Esophagus muscularis mucosa (tissue), 4 donors: ENCODE measurements at regions not wholly inside any gene's neighbourhood (a gene's known extent, or its start where the extent isn't known, plus 50 kb on each side); places are given as distances from the start of the nearest gene placed in this dataset.

Source experiments
- DNase-seq: peaks from one replicate; pipeline ENCODE4 v3.0.0-alpha.2; 2017; ENCODE audit errors: extremely low spot score
- H3K27ac ChIP-seq, 4 donors: fragments of 200-600 bp; sonication (generic); replicated peaks in 1 of 4; 1 replicate in 3 of 4; 2 replicates in 1 of 4; pipeline ENCODE4 v1.5.1; 2016 to 2019; ENCODE audit warnings: mild to moderate bottlenecking in 1 of 4
- H3K27me3 ChIP-seq, 4 donors: fragments of 200-600 bp; sonication (generic); one replicate each; pipeline versions ENCODE4 v1.5.1 to v1.6.0; 2016 to 2019
- H3K36me3 ChIP-seq, 4 donors: fragments of 200-600 bp; sonication (generic); one replicate each; pipeline ENCODE4 v1.5.1; 2016 to 2019
- H3K4me1 ChIP-seq, 4 donors: fragments of 200-600 bp; sonication (generic); one replicate each; pipeline ENCODE4 v1.5.1; 2016 to 2019
- H3K4me3 ChIP-seq, 4 donors: fragments of 200-600 bp; sonication (generic); 1 replicate in 2 of 4; 2 replicates in 2 of 4; pipeline ENCODE4 v1.5.1; 2016 to 2019; ENCODE audit warnings: mild to moderate bottlenecking in 4 of 4, moderate library complexity in 1 of 4
- H3K9me3 ChIP-seq, 4 donors: fragments of 200-600 bp; sonication (generic); 1 replicate in 3 of 4; 2 replicates in 1 of 4; pipeline ENCODE4 v1.5.1; 2016 to 2019
- EP300 ChIP-seq: sonication (generic); formaldehyde crosslinking; IDR thresholded peaks from one replicate; pipeline ENCODE4 v1.6.1; 2017; ENCODE audit warnings: antibody characterized with exemption
- POLR2A ChIP-seq: fragments of 450-650 bp; IDR thresholded peaks from one replicate; pipeline ENCODE4 v1.6.1; 2017; ENCODE audit warnings: antibody characterized with exemption, moderate library complexity, mild to moderate bottlenecking, low read depth
- POLR2AphosphoS5 ChIP-seq, 2 donors: sonication (generic); formaldehyde crosslinking; IDR thresholded peaks; one replicate each; pipeline ENCODE4 v1.6.1; 2017; ENCODE audit warnings: antibody characterized with exemption in 2 of 2
- WGBS: methylation state at CpG from one replicate; pipeline ENCODE4 v1.1.5; 2018; 5-methylcytosine and 5-hydroxymethylcytosine counted together
- intact Hi-C: fragments of 100-400 bp; cut with DNase I; formaldehyde crosslinking; loops from one replicate; pipeline ENCODE4 v1.15.1; 2023
- TF ChIP-seq, protein P1 (sequence below), 3 experiments: fragments of 200-600 bp in 2 of 3; fragments of 450-650 bp in 1 of 3; sonication (generic) in 2 of 3; IDR thresholded peaks; one replicate each; pipeline ENCODE4 v1.5.1; 2017 to 2019; ENCODE audit warnings: antibody characterized with exemption in 3 of 3, mild to moderate bottlenecking in 2 of 3, moderate library complexity in 1 of 3

DNA sequence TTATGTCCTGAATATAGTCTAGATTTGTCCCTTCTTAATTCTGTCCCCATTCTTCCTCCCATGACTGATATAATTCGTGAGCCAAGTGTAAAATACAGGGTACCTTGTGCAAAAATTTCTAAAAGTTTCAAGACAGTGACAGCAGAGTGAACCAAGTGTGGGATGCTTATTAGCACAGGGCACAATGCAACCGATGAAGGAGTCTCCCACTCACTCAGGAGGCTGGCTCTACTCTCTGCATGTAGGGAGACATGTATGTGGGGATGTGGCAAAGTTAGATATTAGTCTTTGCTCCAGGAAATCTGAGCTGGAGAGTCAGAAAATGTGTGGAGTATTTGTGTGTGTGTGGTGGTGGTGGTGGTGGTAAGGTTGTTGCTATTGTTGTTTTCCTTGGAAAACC is 305.9 kb downstream of the CHL1 start:
- intact Hi-C loops, result no loop called here
- no peaks in the 10 kb centered on the region for H3K36me3 ChIP-seq
- no peaks in the 10 kb centered on the region for H3K27me3 ChIP-seq

GRCh38 chr3:513301-513700 is 316.7 kb downstream of the CHL1 start:
- DNase-seq, result no peak
- TF ChIP-seq, protein P1, sequence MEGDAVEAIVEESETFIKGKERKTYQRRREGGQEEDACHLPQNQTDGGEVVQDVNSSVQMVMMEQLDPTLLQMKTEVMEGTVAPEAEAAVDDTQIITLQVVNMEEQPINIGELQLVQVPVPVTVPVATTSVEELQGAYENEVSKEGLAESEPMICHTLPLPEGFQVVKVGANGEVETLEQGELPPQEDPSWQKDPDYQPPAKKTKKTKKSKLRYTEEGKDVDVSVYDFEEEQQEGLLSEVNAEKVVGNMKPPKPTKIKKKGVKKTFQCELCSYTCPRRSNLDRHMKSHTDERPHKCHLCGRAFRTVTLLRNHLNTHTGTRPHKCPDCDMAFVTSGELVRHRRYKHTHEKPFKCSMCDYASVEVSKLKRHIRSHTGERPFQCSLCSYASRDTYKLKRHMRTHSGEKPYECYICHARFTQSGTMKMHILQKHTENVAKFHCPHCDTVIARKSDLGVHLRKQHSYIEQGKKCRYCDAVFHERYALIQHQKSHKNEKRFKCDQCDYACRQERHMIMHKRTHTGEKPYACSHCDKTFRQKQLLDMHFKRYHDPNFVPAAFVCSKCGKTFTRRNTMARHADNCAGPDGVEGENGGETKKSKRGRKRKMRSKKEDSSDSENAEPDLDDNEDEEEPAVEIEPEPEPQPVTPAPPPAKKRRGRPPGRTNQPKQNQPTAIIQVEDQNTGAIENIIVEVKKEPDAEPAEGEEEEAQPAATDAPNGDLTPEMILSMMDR (IDR thresholded peaks at IDR 0.05), result no peak
- TF ChIP-seq EP300, result no peak
- no peak for TF ChIP-seq POLR2AphosphoS5 (IDR thresholded peaks at IDR 0.05)
- TF ChIP-seq POLR2A, result no peak
- intact Hi-C loops, result no loop called here
- WGBS, result 37% methylated on average over 2 of the region's 2 CpGs
- Histone ChIP-seq H3K9me3 (no peaks in the 10 kb centered on the region), H3K27me3 (no peaks in the 10 kb centered on the region), H3K27ac (no peak overlapping the region), H3K4me1 (no peaks in the 10 kb centered on the region), H3K4me3 (no peak overlapping the region), H3K36me3 (no peaks in the 10 kb centered on the region)

More for the DNA sequence above, 305.9 kb downstream of the CHL1 start:
- H3K4me3 ChIP-seq, result no peak overlapping the region
- DNase-seq, result no peak
- no peaks in the 10 kb centered on the region for H3K4me1 ChIP-seq
- H3K9me3 ChIP-seq, result peaks cover 0 to 8% (median 2%) of the 10 kb centered on the region in 4 donors
- TF ChIP-seq, protein P1 (IDR thresholded peaks at IDR 0.05), result no peak
- TF ChIP-seq EP300, result no peak
- TF ChIP-seq POLR2AphosphoS5 (IDR thresholded peaks at IDR 0.05), result no peak
- TF ChIP-seq POLR2A, result no peak
- H3K27ac ChIP-seq, result no peak overlapping the region
- 65% methylated on average over 2 of the region's 2 CpGs for WGBS

GRCh38 chr3:514192-514591 is 317.6 kb downstream of the CHL1 start:
- Histone ChIP-seq H3K4me3 (no peak overlapping the region), H3K36me3 (no peaks in the 10 kb centered on the region), H3K27ac (no peak overlapping the region), H3K4me1 (no peaks in the 10 kb centered on the region), H3K27me3 (no peaks in the 10 kb centered on the region), H3K9me3 (no peaks in the 10 kb centered on the region)
- intact Hi-C loops, result no loop called here
- WGBS, result 68% methylated on average over 2 of the region's 2 CpGs
- TF ChIP-seq, protein P1 (IDR thresholded peaks at IDR 0.05), result no peak
- no peak for TF ChIP-seq POLR2A
- TF ChIP-seq POLR2AphosphoS5 (IDR thresholded peaks at IDR 0.05), result no peak
- no peak for TF ChIP-seq EP300
- no peak for DNase-seq

DNA sequence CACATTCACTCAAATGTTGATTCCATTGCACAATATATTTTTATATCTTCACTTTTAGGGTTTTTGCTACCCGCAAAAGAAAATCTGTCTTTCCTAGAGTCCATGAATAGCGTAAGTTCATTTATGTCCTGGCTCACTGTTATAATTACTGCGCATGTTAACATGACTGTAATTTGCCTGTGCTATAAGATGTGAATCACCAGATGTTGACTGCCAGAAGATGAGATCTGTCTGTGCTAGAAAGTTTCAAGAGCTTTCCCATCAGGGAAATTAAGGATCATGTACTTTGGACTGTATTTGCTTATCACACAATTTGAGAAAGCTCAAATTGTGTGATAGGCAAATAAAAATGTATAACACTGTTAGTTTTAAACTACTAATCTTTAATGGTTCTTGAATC is 322.5 kb downstream of the CHL1 start:
- H3K27ac ChIP-seq, result no peak overlapping the region
- H3K4me3 ChIP-seq, result no peak overlapping the region
- no peaks in the 10 kb centered on the region for H3K27me3 ChIP-seq
- no peaks in the 10 kb centered on the region for H3K9me3 ChIP-seq
- no peaks in the 10 kb centered on the region for H3K36me3 ChIP-seq
- 88% methylated on average over 3 of the region's 3 CpGs for whole genome bisulfite sequencing
- no peaks in the 10 kb centered on the region for H3K4me1 ChIP-seq
- intact Hi-C loops, result no loop called here
- DNase-seq, result no peak
- TF ChIP-seq, protein P1 (IDR thresholded peaks at IDR 0.05), result no peak
- no peak for TF ChIP-seq POLR2A
- TF ChIP-seq POLR2AphosphoS5 (IDR thresholded peaks at IDR 0.05), result no peak
- TF ChIP-seq EP300, result no peak

DNA sequence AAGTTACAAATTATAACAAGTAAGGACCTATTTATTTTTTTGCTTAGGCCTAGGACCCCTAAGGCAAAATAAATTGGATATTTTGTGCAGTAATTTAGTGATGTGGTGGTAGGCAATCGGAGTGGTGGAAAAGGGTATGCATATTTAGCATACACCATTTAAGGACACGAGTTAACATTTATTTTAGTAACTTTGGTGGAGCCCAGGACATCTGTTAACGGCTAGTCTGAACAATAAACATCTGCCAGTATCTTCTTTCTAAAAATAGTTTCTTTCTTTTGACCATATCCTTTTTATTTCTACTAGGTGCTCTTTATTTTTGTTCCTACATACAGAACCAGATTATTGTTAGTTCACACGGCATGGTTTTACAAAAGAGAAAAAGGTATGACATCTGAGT is 326.3 kb downstream of the CHL1 start:
- no peaks in the 10 kb centered on the region for H3K36me3 ChIP-seq
- H3K9me3 ChIP-seq, result no peaks in the 10 kb centered on the region
- H3K27ac ChIP-seq, result no peak overlapping the region
- H3K27me3 ChIP-seq, result no peaks in the 10 kb centered on the region
- intact Hi-C loops, result no loop called here
- TF ChIP-seq POLR2AphosphoS5 (IDR thresholded peaks at IDR 0.05) (no peak), EP300 (no peak), POLR2A (no peak)
- TF ChIP-seq, protein P1 (IDR thresholded peaks at IDR 0.05), result no peak
- WGBS, result 37% methylated on average over 4 of the region's 4 CpGs
- H3K4me1 ChIP-seq, result no peaks in the 10 kb centered on the region
- no peak overlapping the region for H3K4me3 ChIP-seq
- no peak for DNase-seq
